Stimulated activated CD8-positive, alpha-beta memory T cell treated with anti-CD3 and anti-CD28 coated beads, Interleukin-4, amount 100 ng/mL, for 48 hours (primary cell): ENCODE measurements at regions not wholly inside any gene's neighbourhood (a gene's known extent, or its start where the extent isn't known, plus 50 kb on each side); places are given as distances from the start of the nearest gene placed in this dataset.
"Not testable (repeated sequence)": the region's sequence is repeated elsewhere in the genome, so short reads cannot be mapped to it uniquely, and the experiment has no call there.

Experiments
- DNase-seq: peaks from one replicate; pipeline ENCODE4 v3.0.0-alpha.2; 2020

- DNase-seq: no peak
Measured at GRCh38 chr10:120112809-120113208, 220.3 kb downstream of the SEC23IP start.

- DNase-seq: no peak
Measured at GRCh38 chr10:120115959-120116358, 223.4 kb downstream of the SEC23IP start.

- DNase-seq: no peak
Measured at GRCh38 chr10:120121768-120122167, 229.2 kb downstream of the SEC23IP start.

GRCh38 chr10:120131183-120131582 is 238.7 kb downstream of the SEC23IP start:
- no peak for DNase-seq

GRCh38 chr10:120132811-120133210 is 240.3 kb downstream of the SEC23IP start:
- no peak for DNase-seq

GRCh38 chr10:120138689-120139088 is 246.2 kb downstream of the SEC23IP start:
- no peak for DNase-seq

- no peak for DNase-seq
Measured at GRCh38 chr10:120145107-120145506, 252.6 kb downstream of the SEC23IP start.

GRCh38 chr10:120156614-120157274 is 264.2 kb downstream of the SEC23IP start:
- no peak for DNase-seq

GRCh38 chr10:120161111-120161510 is 268.6 kb downstream of the SEC23IP start:
- DNase-seq: no peak

GRCh38 chr10:120162471-120162870 is 269.9 kb downstream of the SEC23IP start:
- no peak for DNase-seq

- DNase-seq: no peak
Measured at GRCh38 chr10:120172356-120172755, 279.8 kb downstream of the SEC23IP start.

GRCh38 chr10:120174491-120174890 is 282.0 kb downstream of the SEC23IP start:
- no peak for DNase-seq

- no peak for DNase-seq
Measured at GRCh38 chr10:120177330-120177729, 279.7 kb upstream of the PLPP4 start.

- no peak for DNase-seq
Measured at GRCh38 chr10:120180160-120180559, 276.9 kb upstream of the PLPP4 start.

GRCh38 chr10:120181154-120181553 is 275.9 kb upstream of the PLPP4 start:
- no peak for DNase-seq

GRCh38 chr10:120182431-120182830 is 274.6 kb upstream of the PLPP4 start:
- no peak for DNase-seq

- DNase-seq: no peak
Measured at GRCh38 chr10:120183546-120183945, 273.5 kb upstream of the PLPP4 start.

GRCh38 chr10:120184547-120185337 is 272.3 kb upstream of the PLPP4 start:
- DNase-seq: no peak

- no peak for DNase-seq
Measured at GRCh38 chr10:120186506-120186905, 270.5 kb upstream of the PLPP4 start.

GRCh38 chr10:120187168-120187567 is 269.9 kb upstream of the PLPP4 start:
- not testable (repeated sequence) for DNase-seq

- DNase-seq: no peak
Measured at GRCh38 chr10:120188950-120189349, 268.1 kb upstream of the PLPP4 start.

GRCh38 chr10:120195984-120196712 is 260.9 kb upstream of the PLPP4 start:
- no peak for DNase-seq

- no peak for DNase-seq
Measured at GRCh38 chr10:120204877-120205276, 252.2 kb upstream of the PLPP4 start.
